PC-3 (cell line): ENCODE measurements at regions not wholly inside any gene's neighbourhood (a gene's known extent, or its start where the extent isn't known, plus 50 kb on each side); places are given as distances from the start of the nearest gene placed in this dataset.

ENCODE experiments used
- ATAC-seq: fragments of 200-7000 bp; cut with Tn5 transposase; 2 replicates; pipeline ENCODE4 v1.9.1; 2020; ENCODE audit warnings: mild to moderate bottlenecking, moderate library complexity
- BruUV-seq: library from RNA; stranded (reverse); fragments of 400-500 nt; replicated peaks from 2 replicates; lab custom pipeline; 2021; lab: Mats Ljungman, UMichigan
- CTCF ChIA-PET: fragments of 300-600 bp; sonication (Branson Sonifier 250); formaldehyde crosslinking; loops from one replicate; lab custom pipeline; 2022; ENCODE audit warnings: antibody characterized with exemption; lab: Charles Lee
- POLR2A ChIA-PET: fragments of 300-600 bp; sonication (Branson Sonifier 250); formaldehyde crosslinking; loops from one replicate; lab custom pipeline; 2022; ENCODE audit warnings: antibody characterized with exemption; ENCODE audit not compliant: unreplicated experiment; lab: Charles Lee
- DNase-seq: peaks from one replicate; pipeline ENCODE4 v3.0.0-alpha.2; 2015
- H2AFZ ChIP-seq: fragments of 300-600 bp; sonication (generic); 2 replicates; pipeline ENCODE4 v1.6.0; 2016; ENCODE audit warnings: antibody characterized with exemption, low read length
- H3F3A ChIP-seq: fragments of 300-600 bp; sonication (generic); one replicate; pipeline ENCODE4 v1.6.0; 2017; ENCODE audit warnings: antibody characterized with exemption, low read length, control low read depth, mild to moderate bottlenecking; ENCODE audit not compliant: unreplicated experiment
- H3K27ac ChIP-seq: fragments of 300-600 bp; sonication (generic); 2 replicates; pipeline ENCODE4 v1.5.1; 2016; ENCODE audit warnings: mild to moderate bottlenecking, low read length
- H3K27me3 ChIP-seq: fragments of 300-600 bp; sonication (generic); 2 replicates; pipeline ENCODE4 v1.6.1; 2016; ENCODE audit warnings: low read length, mixed read lengths
- H3K36me3 ChIP-seq: fragments of 300-600 bp; sonication (generic); 2 replicates; pipeline ENCODE4 v1.6.1; 2016; ENCODE audit warnings: low read depth, mixed run types, low read length, mixed read lengths
- H3K4me1 ChIP-seq: fragments of 300-600 bp; sonication (generic); 2 replicates; pipeline ENCODE4 v1.5.1; 2016; ENCODE audit warnings: low read length; ENCODE audit not compliant: insufficient read depth
- H3K4me2 ChIP-seq: fragments of 300-600 bp; sonication (generic); 2 replicates; pipeline ENCODE4 v1.6.0; 2016; ENCODE audit warnings: low read length
- H3K4me3 ChIP-seq: fragments of 300-600 bp; sonication (generic); 2 replicates; pipeline ENCODE4 v1.5.1; 2016; ENCODE audit warnings: mild to moderate bottlenecking, low read length, mixed read lengths
- H3K79me2 ChIP-seq: fragments of 300-600 bp; sonication (generic); 2 replicates; pipeline ENCODE4 v1.6.1; 2017; ENCODE audit warnings: low read length, mixed read lengths
- H3K9ac ChIP-seq: fragments of 300-600 bp; sonication (generic); 2 replicates; pipeline ENCODE4 v1.6.0; 2016; ENCODE audit warnings: mild to moderate bottlenecking, low read length
- H3K9me2 ChIP-seq: fragments of 300-600 bp; sonication (generic); replicated peaks from 2 replicates; pipeline ENCODE4 v1.6.1; 2016; ENCODE audit warnings: mixed run types, low read length, mixed read lengths
- H3K9me3 ChIP-seq: fragments of 300-600 bp; sonication (generic); 2 replicates; pipeline ENCODE4 v1.6.1; 2016; ENCODE audit warnings: low read length, mixed read lengths
- H4K20me1 ChIP-seq: fragments of 300-600 bp; sonication (generic); 2 replicates; pipeline ENCODE4 v1.6.1; 2016; ENCODE audit warnings: low read length, mixed read lengths
- CTCF ChIP-seq: fragments of 300-600 bp; sonication (generic); conservative IDR thresholded peaks from 2 replicates; pipeline ENCODE4 v1.5.1; 2017; ENCODE audit warnings: antibody characterized with exemption, low read depth, mild to moderate bottlenecking, low read length
- EZH2 ChIP-seq: fragments of 300-600 bp; sonication (generic); IDR thresholded peaks from one replicate; pipeline ENCODE4 v1.6.1; 2017; ENCODE audit warnings: antibody characterized with exemption, mild to moderate bottlenecking, low read length; ENCODE audit not compliant: unreplicated experiment
- EZH2phosphoT487 ChIP-seq: fragments of 300-600 bp; sonication (generic); IDR thresholded peaks from 2 replicates; pipeline ENCODE4 v1.6.1; 2018; ENCODE audit warnings: mild to moderate bottlenecking, antibody characterized with exemption, low read length, borderline replicate concordance
- intact Hi-C: fragments of 100-400 bp; cut with micrococcal nuclease; formaldehyde crosslinking; loops from 2 replicates; pipeline ENCODE4 v1.9.0; 2023

GRCh38 chr14:97462081-97462480 lies 664.9 kb downstream of the VRK1 start:
- ChIA-PET CTCF (no interaction called here), POLR2A (interaction anchor here (0.7 kb wide), 1 partner anchor 51 kb away, joined by 5 read pairs; no protein-coding TSS in a partner anchor)
- H3K27ac ChIP-seq = no peak overlapping the region
- DNase-seq (no peak), ATAC-seq (no peak)
- H3K36me3 ChIP-seq = no peaks in the 10 kb centered on the region
- H3K27me3 ChIP-seq = peaks cover 35% of the 10 kb centered on the region
- H3K4me1 ChIP-seq = no peaks in the 10 kb centered on the region; the same call in 1 of the 2 replicates
- H3K9me2 ChIP-seq = no peaks in the 10 kb centered on the region
- H3K79me2 ChIP-seq = no peaks in the 10 kb centered on the region
- no peaks in the 10 kb centered on the region for H3F3A ChIP-seq
- no peak overlapping the region for H3K9ac ChIP-seq
- H2AFZ ChIP-seq = no peak overlapping the region
- no TSS peak for BruUV-seq
- H3K9me3 ChIP-seq = 0 out of 2 replicates have a peak, but pooled peaks cover 5% of the 10 kb centered on the region
- TF ChIP-seq CTCF = no peak
- no peak for TF ChIP-seq EZH2phosphoT487
- TF ChIP-seq EZH2 = no peak
- intact Hi-C loops = no loop called here
- H3K4me2 ChIP-seq = no peak overlapping the region
- no peaks in the 10 kb centered on the region for H4K20me1 ChIP-seq
- no peak overlapping the region for H3K4me3 ChIP-seq

DNA sequence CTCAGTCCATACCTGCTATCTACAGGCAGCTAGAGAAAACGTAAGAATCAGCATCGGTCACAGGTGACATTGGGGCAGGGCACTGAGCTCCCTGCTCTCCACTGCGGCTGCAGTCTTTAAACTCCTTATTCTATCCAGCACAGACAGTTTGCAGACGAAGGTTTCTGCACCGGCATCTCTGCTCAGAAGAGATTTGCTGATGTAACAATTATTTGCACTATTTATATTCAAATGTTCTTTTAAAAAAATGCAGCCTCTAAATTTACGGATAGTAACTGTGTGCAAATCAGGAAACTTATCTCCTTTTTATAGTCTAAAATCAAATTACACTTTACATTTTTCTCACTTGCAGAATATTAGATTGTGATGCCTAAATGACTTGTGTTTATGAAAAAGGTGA lies 671.0 kb downstream of the VRK1 start:
- POLR2A ChIA-PET = no interaction called here
- Histone ChIP-seq H3K4me2 (no peak overlapping the region), H3F3A (no peaks in the 10 kb centered on the region), H3K4me1 (no peaks in the 10 kb centered on the region), H4K20me1 (no peaks in the 10 kb centered on the region), H3K36me3 (no peaks in the 10 kb centered on the region), H3K9me3 (no peaks in the 10 kb centered on the region), H3K4me3 (no peak overlapping the region), H3K9me2 (no peaks in the 10 kb centered on the region), H2AFZ (no peak overlapping the region), H3K27ac (no peak overlapping the region), H3K27me3 (peaks cover 69% of the 10 kb centered on the region), H3K79me2 (no peaks in the 10 kb centered on the region), H3K9ac (no peak overlapping the region)
- TF ChIP-seq EZH2 = no peak
- TF ChIP-seq CTCF = no peak
- TF ChIP-seq EZH2phosphoT487 = no peak
- intact Hi-C loops = no loop called here
- ATAC-seq (no peak), DNase-seq (no peak)
- CTCF ChIA-PET = no interaction called here
- BruUV-seq = no TSS peak

DNA sequence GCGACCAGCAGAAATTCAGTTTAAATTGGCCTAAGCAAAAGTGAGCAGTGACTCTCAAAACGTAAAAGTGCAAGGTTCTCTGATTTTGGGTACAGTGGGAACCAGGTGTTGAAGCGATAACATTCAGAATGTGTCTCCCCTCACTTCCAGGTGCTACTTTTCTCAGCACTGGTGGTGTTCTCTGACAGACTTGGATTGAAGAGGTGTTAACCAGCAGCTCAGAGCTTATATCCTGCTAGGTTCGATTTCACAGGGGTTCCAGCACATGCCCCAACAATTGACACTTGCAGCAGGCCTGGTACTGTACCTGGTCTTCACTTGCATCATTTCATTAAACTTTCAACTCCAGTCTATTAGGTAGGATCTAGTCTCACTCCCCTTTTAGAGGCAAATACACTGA lies 680.2 kb downstream of the VRK1 start:
- no peaks in the 10 kb centered on the region for H3K36me3 ChIP-seq
- H3K9ac ChIP-seq = no peak overlapping the region
- no peak overlapping the region for H2AFZ ChIP-seq
- TF ChIP-seq CTCF (no peak), EZH2phosphoT487 (no peak), EZH2 (no peak)
- H3K27ac ChIP-seq = no peak overlapping the region
- no peaks in the 10 kb centered on the region for H3F3A ChIP-seq
- no peaks in the 10 kb centered on the region for H3K79me2 ChIP-seq
- POLR2A ChIA-PET = no interaction called here
- no peaks in the 10 kb centered on the region for H3K9me2 ChIP-seq
- no peaks in the 10 kb centered on the region for H3K4me1 ChIP-seq
- H3K27me3 ChIP-seq = peaks cover 80% of the 10 kb centered on the region
- no peaks in the 10 kb centered on the region for H3K9me3 ChIP-seq
- H4K20me1 ChIP-seq = no peaks in the 10 kb centered on the region
- CTCF ChIA-PET = no interaction called here
- intact Hi-C loops = no loop called here
- no peak overlapping the region for H3K4me3 ChIP-seq
- DNase-seq = no peak
- ATAC-seq = no peak
- no peak overlapping the region for H3K4me2 ChIP-seq
- BruUV-seq = no TSS peak
